ELF-1 (cell line): ENCODE measurements at regions not wholly inside any gene's neighbourhood (a gene's known extent, or its start where the extent isn't known, plus 50 kb on each side); places are given as distances from the start of the nearest gene placed in this dataset.

Experiments
- DNase-seq: peaks from one replicate; pipeline ENCODE4 v3.0.0-alpha.2; 2016; ENCODE audit warnings: low read depth, low spot score

- no peak for DNase-seq
Observed at GRCh38 chr7:116145245-116145852, 65.0 kb upstream of the TES start.

- no peak for DNase-seq
Observed at GRCh38 chr7:116148108-116148507, 62.2 kb upstream of the TES start.

- DNase-seq: no peak
Observed at GRCh38 chr7:116148626-116149025, 61.7 kb upstream of the TES start.

- DNase-seq: no peak
Observed at GRCh38 chr7:116150588-116150987, 59.8 kb upstream of the TES start.

- no peak for DNase-seq
Observed at GRCh38 chr7:116152276-116152675, 58.1 kb upstream of the TES start.

GRCh38 chr7:116153050-116153449 is 57.3 kb upstream of the TES start:
- DNase-seq: no peak

GRCh38 chr7:116159711-116160110 is 50.6 kb upstream of the TES start:
- DNase-seq: no peak
